Erythroblast (primary cell): ENCODE measurements at regions not wholly inside any gene's neighbourhood (a gene's known extent, or its start where the extent isn't known, plus 50 kb on each side); places are given as distances from the start of the nearest gene placed in this dataset.

Experiments
- GATA1 ChIP-seq: IDR thresholded peaks from 2 replicates; pipeline ENCODE4 v1.6.1; 2011; ENCODE audit warnings: low read depth, mild to moderate bottlenecking, control low read depth, low read length, moderate library complexity
- POLR2A ChIP-seq: IDR thresholded peaks from 2 replicates; pipeline ENCODE4 v1.6.1; 2011; ENCODE audit warnings: mild to moderate bottlenecking, low read length

DNA sequence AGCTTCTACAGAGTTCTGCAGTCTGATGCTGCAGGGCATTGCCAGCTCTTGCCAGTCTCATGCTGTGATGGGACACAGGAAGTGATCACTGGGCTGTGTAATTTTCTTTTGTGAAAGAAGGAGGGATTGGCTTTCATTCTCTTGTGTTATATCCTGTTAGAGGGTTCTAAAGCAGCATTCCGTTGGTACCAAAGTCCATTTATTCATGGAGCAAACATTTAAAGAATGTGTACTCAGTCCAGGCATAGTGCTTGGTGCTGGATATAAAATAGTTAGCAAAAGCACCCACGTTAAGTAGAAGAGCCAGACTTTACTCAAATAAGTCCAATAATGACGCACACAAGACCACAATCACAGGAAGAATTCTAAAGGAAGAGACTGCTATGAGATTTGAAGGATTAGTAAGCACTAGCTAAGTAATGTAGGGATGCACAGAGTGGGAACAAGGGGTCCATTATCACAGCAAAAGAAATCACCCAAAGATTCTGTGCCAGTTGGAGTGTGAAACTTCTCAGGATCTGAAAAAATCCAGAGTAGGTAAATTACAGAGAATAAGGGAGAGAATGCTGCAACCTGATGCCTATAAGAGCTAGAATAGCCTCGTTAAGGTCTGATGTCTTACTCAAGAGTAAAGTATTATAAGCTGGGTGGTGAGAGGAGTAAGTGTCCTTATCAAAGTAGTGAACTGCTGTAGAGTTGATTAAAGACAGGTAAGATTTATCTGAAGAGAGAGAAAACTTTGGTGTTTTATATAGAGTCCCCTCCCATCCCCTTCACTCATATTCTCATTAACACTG lies 728.3 kb downstream of the METTL15 start:
- TF ChIP-seq POLR2A (no peak), GATA1 (no peak)
